ENCODE measurements at regions not wholly inside any gene's neighbourhood (a gene's known extent, or its start where the extent isn't known, plus 50 kb on each side); places are given as distances from the start of the nearest gene placed in this dataset.

DNA sequence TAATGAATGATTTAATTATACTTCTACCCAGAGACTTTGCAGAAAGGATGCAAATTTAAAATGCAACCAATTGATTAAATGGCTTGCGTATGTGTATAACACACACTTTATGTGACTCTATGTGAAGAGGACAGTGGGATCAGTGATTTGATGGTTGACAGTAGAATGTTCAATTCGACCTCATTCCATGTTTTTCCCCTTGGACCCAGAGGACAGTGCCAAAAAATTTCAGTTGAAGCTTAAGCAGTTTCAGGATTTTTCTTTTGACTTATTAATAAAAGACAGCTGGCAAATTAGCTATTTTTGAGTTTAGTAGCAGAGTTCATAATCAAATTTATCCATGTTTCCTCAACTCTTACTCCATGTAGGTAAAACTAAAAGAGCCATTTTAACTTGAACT lies 742.4 kb upstream of the NR2F2 start:
- TF ChIP-seq, protein P1, sequence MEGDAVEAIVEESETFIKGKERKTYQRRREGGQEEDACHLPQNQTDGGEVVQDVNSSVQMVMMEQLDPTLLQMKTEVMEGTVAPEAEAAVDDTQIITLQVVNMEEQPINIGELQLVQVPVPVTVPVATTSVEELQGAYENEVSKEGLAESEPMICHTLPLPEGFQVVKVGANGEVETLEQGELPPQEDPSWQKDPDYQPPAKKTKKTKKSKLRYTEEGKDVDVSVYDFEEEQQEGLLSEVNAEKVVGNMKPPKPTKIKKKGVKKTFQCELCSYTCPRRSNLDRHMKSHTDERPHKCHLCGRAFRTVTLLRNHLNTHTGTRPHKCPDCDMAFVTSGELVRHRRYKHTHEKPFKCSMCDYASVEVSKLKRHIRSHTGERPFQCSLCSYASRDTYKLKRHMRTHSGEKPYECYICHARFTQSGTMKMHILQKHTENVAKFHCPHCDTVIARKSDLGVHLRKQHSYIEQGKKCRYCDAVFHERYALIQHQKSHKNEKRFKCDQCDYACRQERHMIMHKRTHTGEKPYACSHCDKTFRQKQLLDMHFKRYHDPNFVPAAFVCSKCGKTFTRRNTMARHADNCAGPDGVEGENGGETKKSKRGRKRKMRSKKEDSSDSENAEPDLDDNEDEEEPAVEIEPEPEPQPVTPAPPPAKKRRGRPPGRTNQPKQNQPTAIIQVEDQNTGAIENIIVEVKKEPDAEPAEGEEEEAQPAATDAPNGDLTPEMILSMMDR (IDR thresholded peaks at IDR 0.05; ENCODE audit: low read length): no peak
- no peak for TF ChIP-seq EZH2 (IDR thresholded peaks at IDR 0.05; ENCODE audit: borderline replicate concordance, low read length)
